ENCODE measurements at regions not wholly inside any gene's neighbourhood (a gene's known extent, or its start where the extent isn't known, plus 50 kb on each side); places are given as distances from the start of the nearest gene placed in this dataset.

DNA sequence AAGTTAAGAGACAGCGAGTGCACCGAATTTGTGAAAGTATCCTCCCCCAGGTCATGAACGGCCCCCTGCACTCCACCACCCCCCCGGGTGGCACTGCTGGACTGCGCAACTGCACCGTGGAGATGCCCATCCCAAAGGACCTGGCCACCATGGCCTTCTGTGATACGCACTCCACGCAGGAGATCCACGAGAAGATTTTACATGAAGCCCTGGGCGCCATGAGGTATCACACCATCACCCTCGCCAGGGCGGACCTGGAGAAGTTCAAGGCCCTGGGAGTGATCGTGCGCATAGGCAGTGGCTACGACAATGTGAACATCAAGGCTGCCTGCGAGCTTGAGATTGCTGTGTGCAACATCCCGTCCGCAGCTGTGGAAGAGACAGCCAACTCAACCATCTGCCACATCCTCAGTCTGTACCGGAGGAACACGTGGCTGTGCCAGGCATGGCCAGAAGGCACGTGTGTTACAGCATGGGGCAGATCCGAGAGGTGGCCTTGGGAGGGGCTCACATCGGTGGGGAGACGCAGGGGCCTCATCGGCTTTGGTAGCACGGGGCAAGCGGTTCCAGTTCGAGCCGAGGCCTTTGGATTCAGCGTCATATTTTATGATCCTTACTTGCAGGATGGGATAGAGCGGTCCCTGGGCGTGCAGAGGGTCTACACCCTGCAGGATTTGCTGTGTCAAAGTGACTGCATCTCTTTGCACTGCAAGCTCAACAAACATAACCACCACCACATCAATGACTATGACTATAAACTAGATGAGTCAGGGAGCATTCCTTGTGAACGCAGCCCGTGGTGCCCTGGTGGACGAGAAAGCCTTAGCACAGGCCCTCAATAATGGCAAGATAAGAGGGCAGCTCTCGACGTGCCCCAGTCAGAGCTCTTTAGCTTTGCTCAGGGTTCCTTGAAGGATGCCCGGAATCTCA lies 290.8 kb upstream of the MC4R start:
- no peak for FAIRE-seq

DNA sequence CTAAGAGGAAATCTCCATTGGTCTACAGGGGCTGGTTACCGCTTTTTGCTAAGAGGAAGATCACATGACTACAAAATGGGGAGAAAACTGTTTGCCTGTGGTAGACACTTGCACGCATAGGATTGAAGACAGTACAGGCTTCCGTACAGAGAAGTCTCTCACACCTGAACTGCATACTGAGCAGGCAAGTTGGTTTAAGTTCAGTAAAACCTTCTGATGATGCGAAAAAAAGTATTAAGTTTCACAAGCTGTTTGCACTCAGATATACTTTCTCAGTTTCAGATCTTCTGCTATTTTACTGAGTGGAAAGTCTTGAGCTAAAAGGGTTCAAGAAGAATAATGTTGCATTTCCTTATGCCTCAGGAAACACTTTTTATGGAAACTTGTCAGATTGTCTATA lies 292.2 kb upstream of the MC4R start:
- FAIRE-seq (no peak), DNase-seq (ENCODE audit: low spot score) (no peak)

More for the DNA sequence above, 290.8 kb upstream of the MC4R start:
- no peak for DNase-seq (ENCODE audit: low spot score)

- no peak for DNase-seq (ENCODE audit: low spot score)
- FAIRE-seq, result no peak
These were observed 294.4 kb upstream of the MC4R start for GRCh38 chr18:60667016-60667415.

GRCh38 chr18:60668583-60668982 lies 296.0 kb upstream of the MC4R start:
- FAIRE-seq (no peak), DNase-seq (ENCODE audit: low spot score) (no peak)

GRCh38 chr18:60669938-60670337 lies 297.4 kb upstream of the MC4R start:
- FAIRE-seq (no peak), DNase-seq (ENCODE audit: low spot score) (no peak)

GRCh38 chr18:60671021-60671420 lies 298.4 kb upstream of the MC4R start:
- DNase-seq (ENCODE audit: low spot score) (no peak), FAIRE-seq (no peak)

DNA sequence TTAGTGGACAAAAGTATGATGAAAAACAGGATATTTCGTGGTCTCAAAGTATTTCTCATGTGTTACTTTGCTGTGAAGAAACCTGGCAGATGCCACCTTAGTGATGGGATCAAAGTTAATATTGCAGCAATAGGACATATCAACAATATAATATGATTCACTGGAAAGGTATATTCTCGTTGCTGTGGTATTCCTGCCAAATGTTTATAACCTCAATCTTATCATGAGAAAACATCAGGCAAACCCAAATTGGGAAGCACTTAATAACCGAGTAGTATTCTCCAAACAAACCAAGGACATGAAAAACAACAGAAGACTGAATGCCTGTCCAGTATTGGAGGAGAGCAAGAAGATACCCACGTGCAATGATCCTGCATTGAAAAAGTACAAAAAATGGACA lies 302.6 kb upstream of the MC4R start:
- DNase-seq (ENCODE audit: low spot score) (no peak), FAIRE-seq (no peak)

DNA sequence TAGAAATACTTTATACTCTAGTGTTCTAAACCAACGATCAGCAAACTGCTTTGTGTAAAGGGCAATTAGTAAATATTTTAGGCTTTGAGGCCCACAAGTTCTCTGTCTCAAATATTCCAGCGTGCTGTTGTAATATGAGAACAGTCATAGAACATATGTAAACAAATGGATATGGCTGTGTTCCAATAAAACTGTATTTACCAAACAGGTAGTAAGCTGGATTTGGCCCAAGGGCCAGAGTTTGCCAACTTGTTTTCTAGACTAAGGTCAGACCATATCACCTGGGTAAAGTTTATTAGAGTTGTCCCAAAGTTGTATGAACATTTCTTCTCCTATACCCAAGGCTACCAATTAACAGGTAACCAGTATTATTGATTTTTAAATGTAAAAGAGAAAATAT lies 303.2 kb upstream of the MC4R start:
- no peak for FAIRE-seq

DNA sequence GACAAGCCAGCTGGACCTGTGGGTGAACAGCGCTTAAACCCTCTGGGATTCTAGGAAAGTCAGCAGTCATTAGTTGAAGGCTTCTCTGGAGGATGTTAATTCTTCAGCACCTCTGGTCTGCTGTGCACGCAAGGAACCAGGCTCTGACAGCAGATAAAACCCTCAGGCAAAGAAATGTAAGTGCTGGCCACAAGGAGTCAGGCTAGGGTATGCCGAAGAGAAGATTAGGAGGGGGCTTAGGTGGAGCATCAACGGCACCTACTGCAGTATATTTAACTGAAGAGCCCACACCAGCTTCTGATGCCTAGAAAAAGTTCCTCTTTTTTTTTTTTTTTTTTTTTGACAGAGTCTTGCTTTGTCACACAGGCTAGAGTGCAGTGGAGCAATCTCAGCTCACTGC lies 304.2 kb upstream of the MC4R start:
- DNase-seq (ENCODE audit: low spot score), result no peak
- FAIRE-seq, result no peak

More for the DNA sequence above, 303.2 kb upstream of the MC4R start:
- no peak for DNase-seq (ENCODE audit: low spot score)

GRCh38 chr18:60684843-60685513 lies 312.4 kb upstream of the MC4R start:
- DNase-seq (ENCODE audit: low spot score) (peak; percentile 7), FAIRE-seq (no peak)

DNA sequence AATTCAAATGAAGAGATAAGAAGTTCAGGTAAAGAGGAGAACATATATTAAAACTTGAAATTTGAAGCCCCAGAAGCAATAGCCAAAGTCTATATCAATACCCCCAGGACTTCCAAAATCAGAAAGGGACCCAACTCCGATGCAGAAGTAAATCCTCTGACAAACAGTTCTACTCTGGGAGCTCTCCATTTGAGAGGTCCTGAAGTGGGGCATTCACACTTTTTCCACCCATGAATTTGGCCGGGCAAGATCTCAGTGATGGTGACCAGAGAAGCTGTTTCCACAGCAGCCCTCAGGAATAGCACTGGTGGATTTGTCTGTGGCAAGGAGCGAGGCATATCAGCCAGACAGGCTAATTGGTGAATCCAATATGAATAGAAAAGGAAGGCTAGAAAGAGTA lies 313.6 kb upstream of the MC4R start:
- DNase-seq (ENCODE audit: low spot score) (no peak), FAIRE-seq (no peak)

DNA sequence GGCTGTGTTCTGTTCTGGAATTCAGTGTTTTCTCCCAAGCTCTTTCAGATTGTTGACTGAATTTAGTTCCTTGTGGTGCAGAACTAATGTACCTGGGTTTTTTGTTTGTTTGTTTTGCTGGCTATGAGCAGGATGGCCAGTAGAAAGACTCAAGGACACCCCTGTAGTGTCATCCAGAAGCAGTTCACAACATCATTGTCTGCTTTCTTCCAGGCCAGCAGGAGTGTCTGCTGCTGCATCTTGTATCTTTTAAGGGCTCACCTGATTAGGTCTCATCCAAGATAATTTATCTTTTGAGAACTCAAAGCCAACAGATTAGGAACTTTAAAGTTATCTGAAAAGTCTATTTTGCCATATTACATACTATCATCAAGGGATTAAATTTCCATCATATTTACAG lies 318.5 kb upstream of the MC4R start:
- no peak for DNase-seq (ENCODE audit: low spot score)
- FAIRE-seq, result no peak

DNA sequence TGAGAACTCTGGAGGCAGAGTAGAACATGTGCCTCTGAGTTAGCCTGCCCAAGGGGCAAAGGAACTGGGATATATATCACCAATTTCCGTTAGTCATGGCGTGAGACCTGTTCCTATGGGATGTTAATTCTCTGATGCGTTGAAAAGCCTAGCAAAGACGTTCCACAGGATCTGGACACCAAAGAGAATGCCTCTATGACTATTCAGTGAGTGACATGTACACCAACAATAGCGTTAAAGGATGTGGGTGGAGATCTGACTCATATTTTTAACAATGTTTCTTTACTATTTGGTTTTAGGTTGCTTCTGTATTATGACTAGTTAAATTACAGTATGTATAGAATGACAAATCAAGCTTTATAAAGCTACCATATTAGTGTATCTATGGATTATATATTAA lies 320.9 kb upstream of the MC4R start:
- FAIRE-seq (no peak), DNase-seq (ENCODE audit: low spot score) (no peak)

DNA sequence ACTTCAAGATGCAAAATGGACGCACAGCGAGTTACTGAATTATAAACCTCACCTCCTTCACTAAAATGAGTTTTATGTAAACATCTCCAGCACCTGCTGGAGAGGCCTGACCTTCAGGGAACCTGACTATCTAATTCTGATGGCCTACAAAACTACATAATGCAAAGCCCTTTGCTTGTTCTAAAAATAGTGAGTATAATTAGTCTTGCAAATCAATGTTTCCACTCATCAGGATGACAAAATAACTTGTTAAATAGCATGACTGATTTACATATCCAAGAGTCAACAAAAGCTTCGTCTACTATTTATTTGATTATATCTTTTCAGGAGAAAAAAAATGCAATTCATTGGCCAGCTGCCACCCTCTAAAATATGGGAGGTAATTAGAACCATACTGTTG lies 326.3 kb upstream of the MC4R start:
- FAIRE-seq (no peak), DNase-seq (ENCODE audit: low spot score) (no peak)

- FAIRE-seq, result no peak
- DNase-seq (ENCODE audit: low spot score), result no peak
These were observed 350.2 kb upstream of the MC4R start for GRCh38 chr18:60722742-60723141.

DNA sequence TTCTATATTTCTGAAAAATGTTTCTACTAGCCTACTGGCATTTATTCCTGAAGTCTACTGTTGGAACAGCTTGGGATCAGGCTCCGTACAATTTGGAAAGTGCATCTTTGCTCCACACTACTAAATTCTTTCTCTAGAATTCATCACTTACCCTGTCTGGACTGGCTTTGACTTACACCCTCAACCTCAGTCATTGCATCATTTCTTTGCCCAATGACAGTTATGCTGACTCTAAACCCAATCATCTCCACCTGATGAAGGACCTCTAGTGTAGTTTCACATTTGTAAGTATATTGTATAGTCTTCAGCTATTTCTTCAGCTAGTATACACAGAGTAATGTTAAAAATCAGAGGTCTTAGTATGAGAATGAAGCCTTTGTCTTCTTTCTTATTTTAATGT lies 359.6 kb upstream of the MC4R start:
- DNase-seq (ENCODE audit: low spot score) (no peak), FAIRE-seq (no peak)

DNA sequence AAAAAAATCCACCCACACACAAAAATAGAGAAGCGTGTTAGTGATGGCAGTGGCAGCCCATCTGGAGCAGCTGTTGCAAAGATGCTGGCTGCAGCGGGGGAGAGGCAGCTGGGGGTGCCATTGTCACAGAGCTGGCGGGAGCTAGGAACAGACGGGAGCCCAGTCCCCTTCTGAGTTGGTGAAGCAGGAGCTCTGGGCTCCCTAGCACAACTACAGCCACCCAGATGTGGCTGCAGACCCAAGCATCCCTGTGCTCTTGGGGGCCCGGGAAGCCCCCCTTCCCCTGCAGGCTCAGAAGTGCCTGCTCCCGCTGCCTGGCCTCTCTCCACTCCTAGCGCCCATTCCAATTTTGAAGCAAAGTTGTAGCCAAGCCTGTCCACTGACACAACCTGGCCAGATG lies 366.6 kb upstream of the MC4R start:
- no peak for FAIRE-seq
- no peak for DNase-seq (ENCODE audit: low spot score)

DNA sequence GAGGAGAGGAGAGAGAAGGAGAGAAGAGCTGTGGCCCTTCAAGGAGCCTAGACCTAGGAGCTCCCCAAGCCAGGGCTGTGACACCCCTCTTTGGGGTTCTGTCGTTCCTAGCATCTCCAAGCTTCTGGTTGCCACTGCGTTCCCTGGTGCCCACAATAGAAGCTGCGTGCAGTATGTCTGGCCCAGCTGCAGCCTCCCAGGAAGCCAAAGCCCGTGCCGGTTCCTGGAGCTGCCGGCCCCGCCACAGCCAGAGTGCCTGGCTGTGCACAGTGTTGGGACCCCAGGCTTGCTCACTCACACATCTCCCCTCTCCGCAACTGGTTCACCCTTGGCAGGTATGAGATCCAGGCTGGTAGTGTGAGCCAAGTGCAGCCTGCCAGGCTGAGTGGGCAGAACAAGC lies 367.7 kb upstream of the MC4R start:
- DNase-seq (ENCODE audit: low spot score), result no peak
- no peak for FAIRE-seq

GRCh38 chr18:60746491-60746890 lies 373.9 kb upstream of the MC4R start:
- FAIRE-seq (no peak), DNase-seq (ENCODE audit: low spot score) (no peak)

DNA sequence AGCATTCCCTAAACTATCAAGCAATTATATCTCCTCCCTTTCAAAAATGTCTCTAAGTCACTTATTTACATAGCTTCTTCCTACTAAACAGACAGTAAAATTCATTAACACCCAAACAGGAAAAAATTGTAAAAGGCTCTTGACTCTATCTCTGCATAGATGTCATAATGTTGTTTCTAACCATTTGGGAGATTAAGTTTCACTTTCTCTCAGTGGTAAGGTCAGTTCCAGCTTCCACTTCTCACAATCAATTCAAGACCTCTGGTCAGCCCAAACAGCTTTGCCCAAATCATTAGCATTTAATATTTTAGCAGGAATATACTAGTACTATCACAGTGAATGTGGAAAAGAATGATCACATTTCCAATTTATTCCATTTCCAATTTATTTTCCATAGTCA lies 374.3 kb upstream of the MC4R start:
- DNase-seq (ENCODE audit: low spot score) (no peak), FAIRE-seq (no peak)

DNA sequence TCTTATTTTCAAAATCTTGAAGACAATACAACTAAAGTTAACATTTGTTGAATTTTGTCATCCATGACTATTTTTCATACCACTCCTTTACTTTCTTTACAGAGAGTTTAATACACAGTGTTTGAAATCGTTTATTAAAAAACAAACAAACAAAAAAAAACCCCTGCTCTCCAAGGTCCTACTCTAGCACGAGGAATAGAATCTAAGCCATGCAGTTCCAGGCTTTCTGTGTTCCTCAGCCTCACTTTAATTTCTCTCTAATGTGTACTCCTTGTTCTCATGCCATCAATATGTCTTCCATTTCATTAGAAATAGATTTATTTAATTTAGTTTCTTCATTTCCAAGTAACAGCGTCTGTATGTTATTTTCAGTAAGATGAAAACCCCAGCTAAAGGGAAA lies 381.2 kb upstream of the MC4R start:
- FAIRE-seq (no peak), DNase-seq (ENCODE audit: low spot score) (no peak)

GRCh38 chr18:60754413-60755009 lies 381.9 kb upstream of the MC4R start:
- no peak for FAIRE-seq
- no peak for DNase-seq (ENCODE audit: low spot score)

GRCh38 chr18:60755134-60755533 lies 382.6 kb upstream of the MC4R start:
- DNase-seq (ENCODE audit: low spot score), result no peak
- no peak for FAIRE-seq
